ENCODE measurements at regions not wholly inside any gene's neighbourhood (a gene's known extent, or its start where the extent isn't known, plus 50 kb on each side); places are given as distances from the start of the nearest gene placed in this dataset.
A peak's percentile ranks its signal among the peaks of the same experiment; 100 is the strongest.

GRCh38 chr13:90532861-90533492, 814.5 kb upstream of the MIR17HG start:
- no peak for DNase-seq (ENCODE audit: low read depth)

- DNase-seq (ENCODE audit: low read depth) = no peak
Observed at GRCh38 chr13:90533866-90534265, 813.6 kb upstream of the MIR17HG start.

GRCh38 chr13:90534617-90535370, 812.7 kb upstream of the MIR17HG start:
- no peak for DNase-seq (ENCODE audit: low read depth)

GRCh38 chr13:90535421-90535820, 812.1 kb upstream of the MIR17HG start:
- DNase-seq (ENCODE audit: low read depth) = no peak

- no peak for DNase-seq (ENCODE audit: low read depth)
Observed at GRCh38 chr13:90538063-90538462, 809.4 kb upstream of the MIR17HG start.

- no peak for DNase-seq (ENCODE audit: low read depth)
Observed at GRCh38 chr13:90541346-90541745, 806.1 kb upstream of the MIR17HG start.

- no peak for DNase-seq (ENCODE audit: low read depth)
Observed at GRCh38 chr13:90542959-90543505, 804.5 kb upstream of the MIR17HG start.

GRCh38 chr13:90545070-90545840, 802.2 kb upstream of the MIR17HG start:
- peak; percentile 7 for DNase-seq (ENCODE audit: low read depth)

- DNase-seq (ENCODE audit: low read depth) = no peak
Observed at GRCh38 chr13:90547272-90547790, 800.2 kb upstream of the MIR17HG start.

GRCh38 chr13:90551253-90551652, 796.2 kb upstream of the MIR17HG start:
- DNase-seq (ENCODE audit: low read depth) = no peak

GRCh38 chr13:90552702-90553101, 794.8 kb upstream of the MIR17HG start:
- no peak for DNase-seq (ENCODE audit: low read depth)

- no peak for DNase-seq (ENCODE audit: low read depth)
Observed at GRCh38 chr13:90553159-90553558, 794.3 kb upstream of the MIR17HG start.

- DNase-seq (ENCODE audit: low read depth) = no peak
Observed at GRCh38 chr13:90557626-90558025, 789.9 kb upstream of the MIR17HG start.

- DNase-seq (ENCODE audit: low read depth) = no peak
Observed at GRCh38 chr13:90562443-90562842, 785.0 kb upstream of the MIR17HG start.

GRCh38 chr13:90564096-90564495, 783.4 kb upstream of the MIR17HG start:
- no peak for DNase-seq (ENCODE audit: low read depth)

GRCh38 chr13:90564566-90564965, 782.9 kb upstream of the MIR17HG start:
- no peak for DNase-seq (ENCODE audit: low read depth)

- no peak for DNase-seq (ENCODE audit: low read depth)
Observed at GRCh38 chr13:90565985-90566713, 781.3 kb upstream of the MIR17HG start.

- no peak for DNase-seq (ENCODE audit: low read depth)
Observed at GRCh38 chr13:90568165-90568564, 779.3 kb upstream of the MIR17HG start.

GRCh38 chr13:90576067-90576466, 771.4 kb upstream of the MIR17HG start:
- no peak for DNase-seq (ENCODE audit: low read depth)

- DNase-seq (ENCODE audit: low read depth) = no peak
Observed at GRCh38 chr13:90577726-90578125, 769.8 kb upstream of the MIR17HG start.

- DNase-seq (ENCODE audit: low read depth) = no peak
Observed at GRCh38 chr13:90585392-90585791, 762.1 kb upstream of the MIR17HG start.

Data from amniotic epithelial cell (primary cell).